SK-N-SH treated with all-trans-retinoic acid at 6 μM for 48 hours (cell line): ENCODE measurements at regions not wholly inside any gene's neighbourhood (a gene's known extent, or its start where the extent isn't known, plus 50 kb on each side); places are given as distances from the start of the nearest gene placed in this dataset.
"Not testable (repeated sequence)": the region's sequence is repeated elsewhere in the genome, so short reads cannot be mapped to it uniquely, and the experiment has no call there.

Experiments used
- ATAC-seq: fragments of 200-7000 bp; cut with Tn5 transposase; 3 replicates; pipeline ENCODE4 v1.9.1; 2020; ENCODE audit warnings: mild to moderate bottlenecking, moderate library complexity
- ARNTL ChIP-seq: fragments of 450-650 bp; formaldehyde crosslinking; IDR thresholded peaks from 2 replicates; pipeline ENCODE4 v1.5.0; 2020; ENCODE audit warnings: low read depth, mild to moderate bottlenecking, moderate library complexity, borderline replicate concordance
- CREB5 ChIP-seq: fragments of 250-450 bp; sonication (Bioruptor Pico); IDR thresholded peaks from 2 replicates; pipeline ENCODE4 v1.5.1; 2020; ENCODE audit warnings: low read depth, mild to moderate bottlenecking, moderate library complexity
- CSDC2 ChIP-seq: fragments of 250-450 bp; sonication (Bioruptor Pico); IDR thresholded peaks from 2 replicates; pipeline ENCODE4 v1.5.0; 2020; ENCODE audit warnings: mild to moderate bottlenecking, moderate library complexity
- CSRNP3 ChIP-seq: fragments of 250-450 bp; sonication (Bioruptor Pico); IDR thresholded peaks from 2 replicates; pipeline ENCODE4 v1.5.1; 2021; ENCODE audit warnings: mild to moderate bottlenecking, moderate library complexity
- ESRRG ChIP-seq: fragments of 250-450 bp; sonication (Bioruptor Pico); IDR thresholded peaks from 2 replicates; pipeline ENCODE4 v1.6.1; 2021; ENCODE audit warnings: mild to moderate bottlenecking
- GLIS3 ChIP-seq: fragments of 250-450 bp; sonication (Bioruptor Pico); IDR thresholded peaks from 2 replicates; pipeline ENCODE4 v1.5.0; 2020; ENCODE audit warnings: mild to moderate bottlenecking, moderate library complexity
- ISL1 ChIP-seq: fragments of 250-450 bp; sonication (Bioruptor Pico); IDR thresholded peaks from 2 replicates; pipeline ENCODE4 v2.1.2; 2022; ENCODE audit warnings: mild to moderate bottlenecking, moderate library complexity
- PATZ1 ChIP-seq: fragments of 250-450 bp; sonication (Bioruptor Pico); IDR thresholded peaks from 2 replicates; pipeline ENCODE4 v1.8.0; 2020; ENCODE audit warnings: mild to moderate bottlenecking, moderate library complexity, borderline replicate concordance
- POU6F1 ChIP-seq: fragments of 250-450 bp; sonication (Bioruptor Pico); IDR thresholded peaks from 2 replicates; pipeline ENCODE4 v1.8.0; 2021; ENCODE audit warnings: low read depth, mild to moderate bottlenecking, moderate library complexity, borderline replicate concordance
- PPARA ChIP-seq: fragments of 250-450 bp; sonication (Bioruptor Pico); IDR thresholded peaks from 2 replicates; pipeline ENCODE4 v1.5.0; 2020; ENCODE audit warnings: mild to moderate bottlenecking, borderline replicate concordance
- RARB ChIP-seq: fragments of 250-450 bp; sonication (Bioruptor Pico); IDR thresholded peaks from 2 replicates; pipeline ENCODE4 v1.8.0; 2021; ENCODE audit warnings: mild to moderate bottlenecking, moderate library complexity
- SNAI2 ChIP-seq: fragments of 250-450 bp; sonication (Bioruptor Pico); IDR thresholded peaks from 2 replicates; pipeline ENCODE4 v1.5.0; 2020; ENCODE audit warnings: mild to moderate bottlenecking, moderate library complexity
- TCF4 ChIP-seq: fragments of 250-450 bp; sonication (Bioruptor Pico); IDR thresholded peaks from 2 replicates; pipeline ENCODE4 v1.8.0; 2021; ENCODE audit warnings: mild to moderate bottlenecking, moderate library complexity, borderline replicate concordance
- TOX ChIP-seq: fragments of 250-450 bp; sonication (Bioruptor Pico); IDR thresholded peaks from 2 replicates; pipeline ENCODE4 v1.8.0; 2021; ENCODE audit warnings: mild to moderate bottlenecking, moderate library complexity, borderline replicate concordance
- TSHZ2 ChIP-seq: fragments of 250-450 bp; sonication (Bioruptor Pico); IDR thresholded peaks from 2 replicates; pipeline ENCODE4 v1.5.0; 2020; ENCODE audit warnings: mild to moderate bottlenecking, moderate library complexity
- ZFP3 ChIP-seq: fragments of 250-450 bp; sonication (Bioruptor Pico); IDR thresholded peaks from 2 replicates; pipeline ENCODE4 v1.5.0; 2020; ENCODE audit warnings: mild to moderate bottlenecking, moderate library complexity
- ZFP30 ChIP-seq: fragments of 450-650 bp; formaldehyde crosslinking; IDR thresholded peaks from 2 replicates; pipeline ENCODE4 v1.5.0; 2022; ENCODE audit warnings: mild to moderate bottlenecking, moderate library complexity
- ZNF70 ChIP-seq: fragments of 450-650 bp; formaldehyde crosslinking; IDR thresholded peaks from 2 replicates; pipeline ENCODE4 v1.5.0; 2020; ENCODE audit warnings: mild to moderate bottlenecking, moderate library complexity
- ZNF8 ChIP-seq: fragments of 450-650 bp; formaldehyde crosslinking; IDR thresholded peaks from 2 replicates; pipeline ENCODE4 v1.5.0; 2020; ENCODE audit warnings: mild to moderate bottlenecking, moderate library complexity

- TF ChIP-seq GLIS3 (no peak), PATZ1 (CRISPR knock-in tag) (no peak), RARB (no peak), ZNF70 (no peak), ZFP30 (no peak), ZFP3 (CRISPR knock-in tag) (no peak), CREB5 (CRISPR knock-in tag) (no peak), PPARA (no peak)
- ATAC-seq = no peak
Observed at GRCh38 chr9:22654833-22655232, 208.2 kb downstream of the DMRTA1 start.

- no peak for ATAC-seq
- no peak for TF ChIP-seq ESRRG (CRISPR knock-in tag)
Observed at GRCh38 chr9:22657713-22658112, 211.1 kb downstream of the DMRTA1 start.

- not testable (repeated sequence) for ATAC-seq
Observed at GRCh38 chr9:22658484-22658883, 211.9 kb downstream of the DMRTA1 start.

- TF ChIP-seq PATZ1 (CRISPR knock-in tag) = no peak
- no peak for TF ChIP-seq ISL1 (CRISPR knock-in tag)
- no peak for TF ChIP-seq POU6F1 (CRISPR knock-in tag)
- TF ChIP-seq ZNF8 (CRISPR knock-in tag) = no peak
- no peak for TF ChIP-seq ARNTL (CRISPR knock-in tag)
- ATAC-seq = no peak
Observed at GRCh38 chr9:22682536-22682935, 235.9 kb downstream of the DMRTA1 start.

- ATAC-seq = peak; percentile 78
- no peak; the same call in 1 of the 2 replicates for TF ChIP-seq ISL1 (CRISPR knock-in tag)
- TF ChIP-seq CREB5 (CRISPR knock-in tag) = no peak
- TF ChIP-seq PATZ1 (CRISPR knock-in tag) = no peak
- TF ChIP-seq SNAI2 (CRISPR knock-in tag) = no peak
- TF ChIP-seq TSHZ2 (CRISPR knock-in tag) = no peak
- no peak for TF ChIP-seq ZNF70
- no peak for TF ChIP-seq CSRNP3 (CRISPR knock-in tag)
- TF ChIP-seq ESRRG (CRISPR knock-in tag) = no peak
- no peak for TF ChIP-seq CSDC2 (CRISPR knock-in tag)
- no peak for TF ChIP-seq TOX (CRISPR knock-in tag)
- TF ChIP-seq ZFP3 (CRISPR knock-in tag) = no peak
- no peak for TF ChIP-seq TCF4 (CRISPR knock-in tag)
- TF ChIP-seq ARNTL (CRISPR knock-in tag) = no peak
Observed at GRCh38 chr9:22682961-22683699, 236.5 kb downstream of the DMRTA1 start.
